Adrenal gland (tissue), 9 donors: ENCODE measurements at regions not wholly inside any gene's neighbourhood (a gene's known extent, or its start where the extent isn't known, plus 50 kb on each side); places are given as distances from the start of the nearest gene placed in this dataset.
"Not testable (repeated sequence)": the region's sequence is repeated elsewhere in the genome, so short reads cannot be mapped to it uniquely, and the experiment has no call there.

ENCODE experiments used
- DNase-seq, 7 donors: peaks; one replicate each; pipeline ENCODE4 v3.0.0-alpha.2; 2019 to 2020
- H3K27ac ChIP-seq, 5 donors: fragments of 200-600 bp; sonication (generic) in 4 of 5; 1 replicate in 3 of 5; 2 replicates in 2 of 5; pipeline versions ENCODE4 v1.5.1 to v1.8.0; 2016 to 2020; ENCODE audit warnings: mild to moderate bottlenecking in 1 of 5
- H3K27me3 ChIP-seq: fragments of 200-600 bp; 2 replicates; pipeline ENCODE4 v1.8.0; 2021
- H3K36me3 ChIP-seq, 2 donors: fragments of 200-600 bp; replicated peaks in 1 of 2; 1 replicate in 1 of 2; 2 replicates in 1 of 2; pipeline versions ENCODE4 v1.5.1 to v1.8.0; 2018 to 2022
- H3K4me1 ChIP-seq, 2 donors: fragments of 200-600 bp; replicated peaks in 1 of 2; 1 replicate in 1 of 2; 2 replicates in 1 of 2; pipeline versions ENCODE4 v1.5.1 to v1.8.0; 2018 to 2021
- H3K4me3 ChIP-seq, 4 donors: fragments of 200-600 bp; sonication (generic) in 3 of 4; one replicate each; pipeline ENCODE4 v1.5.1; 2016 to 2018
- H3K9me3 ChIP-seq, 3 donors: fragments of 200-600 bp; sonication (generic) in 1 of 3; replicated peaks in 1 of 3; 1 replicate in 2 of 3; 2 replicates in 1 of 3; pipeline versions ENCODE4 v1.5.1 to v1.8.0; 2016 to 2021
- CTCF ChIP-seq, 6 experiments: fragments of 450-650 bp in 4 of 6; fragments of 200-600 bp in 2 of 6; sonication (generic) in 1 of 6; IDR thresholded peaks; 1 replicate in 5 of 6; 2 replicates in 1 of 6; pipeline versions ENCODE4 v1.5.1 to v1.8.0; 2016 to 2021; ENCODE audit warnings: antibody characterized with exemption in 6 of 6, mild to moderate bottlenecking in 2 of 6, moderate library complexity in 1 of 6
- POLR2A ChIP-seq, 2 donors: fragments of 450-650 bp; IDR thresholded peaks; one replicate each; pipeline ENCODE4 v1.6.1; 2017; ENCODE audit warnings: antibody characterized with exemption in 2 of 2, mild to moderate bottlenecking in 2 of 2, moderate library complexity in 1 of 2
- WGBS, 4 donors: extraction: QIAGEN DNeasy Blood & Tissue Kit in 2 of 4; methylation state at CpG; one replicate each; pipeline versions ENCODE4 v1.1.5 to v1.1.7; 2013 to 2017; 5-methylcytosine and 5-hydroxymethylcytosine counted together
- intact Hi-C, 2 donors: fragments of 100-400 bp; cut with DNase I; formaldehyde crosslinking; loops; one replicate each; pipeline versions ENCODE4 v1.14.1 to v1.15.0; 2022 to 2023
- donor health status: healthy with polysubstance abuse.
- donor health status: Bipolar disorder and iron deficiency.
- donor health status: DM: yes; HTN: yes; CAD: no.
- donor health status: DM: no; HTN: no; CAD: no.
- donor health status: DM: no; HTN: no; CAD: no.

- no peak overlapping the region for H3K27ac ChIP-seq
- no peak overlapping the region for H3K4me3 ChIP-seq
- intact Hi-C loops, result no loop called here
- DNase-seq, result no peak
- H3K36me3 ChIP-seq, result no peaks in the 10 kb centered on the region
- no peaks in the 10 kb centered on the region for H3K9me3 ChIP-seq
- no peaks in the 10 kb centered on the region for H3K4me1 ChIP-seq
- H3K27me3 ChIP-seq, result no peaks in the 10 kb centered on the region
- WGBS, 4 donors, result 46 to 56% (median 54%) methylated on average over 3 of the region's 3 CpGs
- no peak for TF ChIP-seq CTCF (IDR thresholded peaks at IDR 0.05)
- TF ChIP-seq POLR2A (IDR thresholded peaks at IDR 0.05), result no peak
Measured at GRCh38 chr4:160362478-160362877, 1259.6 kb downstream of the RAPGEF2 start.

- H3K4me1 ChIP-seq, result no peaks in the 10 kb centered on the region
- DNase-seq, result no peak
- H3K27ac ChIP-seq, result no peak overlapping the region
- no peak for TF ChIP-seq CTCF (IDR thresholded peaks at IDR 0.05)
- no peak for TF ChIP-seq POLR2A (IDR thresholded peaks at IDR 0.05)
- intact Hi-C loops, result no loop called here
- no peaks in the 10 kb centered on the region for H3K27me3 ChIP-seq
- no peaks in the 10 kb centered on the region for H3K9me3 ChIP-seq
- H3K36me3 ChIP-seq, result no peaks in the 10 kb centered on the region
- no peak overlapping the region for H3K4me3 ChIP-seq
Measured at GRCh38 chr4:160364217-160364616, 1261.3 kb downstream of the RAPGEF2 start.

- H3K36me3 ChIP-seq, H3K27ac ChIP-seq, DNase-seq, H3K9me3 ChIP-seq, H3K27me3 ChIP-seq, intact Hi-C loops, H3K4me3 ChIP-seq, H3K4me1 ChIP-seq: not testable (repeated sequence)
- 63 to 72% (median 67%) methylated on average over 5 to 6 of the region's 6 CpGs for WGBS, 4 donors
Measured at GRCh38 chr4:160364665-160365064, 1261.8 kb downstream of the RAPGEF2 start.

- intact Hi-C loops, H3K27me3 ChIP-seq, H3K27ac ChIP-seq, DNase-seq, H3K4me3 ChIP-seq, H3K9me3 ChIP-seq, H3K4me1 ChIP-seq, H3K36me3 ChIP-seq: not testable (repeated sequence)
- 40 to 55% (median 50%) methylated on average over 6 to 8 of the region's 8 CpGs for WGBS, 4 donors
Measured at GRCh38 chr4:160365383-160365782, 1262.5 kb downstream of the RAPGEF2 start.

GRCh38 chr4:160370046-160370445, 1267.2 kb downstream of the RAPGEF2 start:
- 47 to 66% (median 56%) methylated on average over 2 of the region's 2 CpGs for WGBS, 4 donors
- intact Hi-C loops, result no loop called here
- Histone ChIP-seq H3K9me3 (no peaks in the 10 kb centered on the region), H3K27me3 (no peaks in the 10 kb centered on the region), H3K27ac (no peak overlapping the region), H3K36me3 (no peaks in the 10 kb centered on the region), H3K4me1 (no peaks in the 10 kb centered on the region), H3K4me3 (no peak overlapping the region)
- no peak for DNase-seq
- TF ChIP-seq POLR2A (IDR thresholded peaks at IDR 0.05) (no peak), CTCF (IDR thresholded peaks at IDR 0.05) (no peak)
